Activated naive CD8-positive, alpha-beta T cell treated with anti-CD3 and anti-CD28 coated beads, Interleukin-2, amount 10 ng/mL, durations not matched to agents 7 days and 5 days (primary cell): ENCODE measurements at regions not wholly inside any gene's neighbourhood (a gene's known extent, or its start where the extent isn't known, plus 50 kb on each side); places are given as distances from the start of the nearest gene placed in this dataset.

Experiments
- ATAC-seq: fragments of 150-1000 bp; cut with Tn5 transposase; one replicate; pipeline ENCODE4 v1.10.0; 2021; ENCODE audit warnings: low read depth, moderate library complexity
- POLR2A ChIA-PET: fragments of 350-600 bp; sonication (Branson Sonifier 250); formaldehyde crosslinking; loops from one replicate; lab custom pipeline; 2021; ENCODE audit warnings: antibody characterized with exemption; lab: Charles Lee
- DNase-seq: peaks from one replicate; pipeline ENCODE4 v3.0.0; 2021
- H3K27ac Mint-ChIP-seq: one replicate; pipeline ENCODE4 v1.8.0; 2022; ENCODE audit warnings: mild to moderate bottlenecking, mixed read lengths
- H3K27me3 Mint-ChIP-seq: one replicate; pipeline ENCODE4 v1.8.0; 2022; ENCODE audit warnings: mild to moderate bottlenecking, moderate library complexity, mixed read lengths
- H3K36me3 Mint-ChIP-seq: one replicate; pipeline ENCODE4 v1.8.0; 2021; ENCODE audit warnings: mild to moderate bottlenecking, mixed read lengths
- H3K4me1 Mint-ChIP-seq: one replicate; pipeline ENCODE4 v1.8.0; 2021; ENCODE audit warnings: mixed read lengths
- H3K4me3 Mint-ChIP-seq: one replicate; pipeline ENCODE4 v1.8.0; 2022; ENCODE audit warnings: mild to moderate bottlenecking, moderate library complexity, mixed read lengths
- H3K9me3 Mint-ChIP-seq: one replicate; pipeline ENCODE4 v1.8.0; 2021; ENCODE audit warnings: mixed read lengths

- ATAC-seq (no peak), DNase-seq (no peak)
- H3K36me3 Mint-ChIP-seq: no peaks in the 10 kb centered on the region
- H3K4me1 Mint-ChIP-seq: no peaks in the 10 kb centered on the region
- POLR2A ChIA-PET: no interaction called here
- peaks cover 1% of the 10 kb centered on the region for H3K9me3 Mint-ChIP-seq
- H3K4me3 Mint-ChIP-seq: no peak overlapping the region
- no peaks in the 10 kb centered on the region for H3K27me3 Mint-ChIP-seq
- H3K27ac Mint-ChIP-seq: no peak overlapping the region
Observed at GRCh38 chrX:117215683-117216082, 752.9 kb upstream of the CT83 start.

- Mint-ChIP-seq H3K27me3 (no peaks in the 10 kb centered on the region), H3K27ac (no peak overlapping the region), H3K9me3 (no peaks in the 10 kb centered on the region), H3K4me3 (no peak overlapping the region), H3K4me1 (no peaks in the 10 kb centered on the region), H3K36me3 (no peaks in the 10 kb centered on the region)
- ATAC-seq (no peak), DNase-seq (no peak)
- POLR2A ChIA-PET: no interaction called here
Observed at GRCh38 chrX:117196481-117196880, 733.7 kb upstream of the CT83 start.

GRCh38 chrX:117147249-117147648 is 684.5 kb upstream of the CT83 start:
- H3K4me3 Mint-ChIP-seq: no peak overlapping the region
- H3K27me3 Mint-ChIP-seq: no peaks in the 10 kb centered on the region
- ATAC-seq: no peak
- H3K36me3 Mint-ChIP-seq: no peaks in the 10 kb centered on the region
- H3K9me3 Mint-ChIP-seq: no peaks in the 10 kb centered on the region
- no peak for DNase-seq
- POLR2A ChIA-PET: no interaction called here
- no peaks in the 10 kb centered on the region for H3K4me1 Mint-ChIP-seq
- no peak overlapping the region for H3K27ac Mint-ChIP-seq

- Mint-ChIP-seq H3K27ac (no peak overlapping the region), H3K36me3 (no peaks in the 10 kb centered on the region)
- no peak for ATAC-seq
Observed at GRCh38 chrX:117138070-117138469, 675.3 kb upstream of the CT83 start.

GRCh38 chrX:117134983-117135382 is 672.2 kb upstream of the CT83 start:
- ATAC-seq: no peak
- Mint-ChIP-seq H3K4me3 (no peak overlapping the region), H3K9me3 (peaks cover 1% of the 10 kb centered on the region), H3K36me3 (no peaks in the 10 kb centered on the region), H3K27me3 (no peaks in the 10 kb centered on the region), H3K27ac (no peak overlapping the region), H3K4me1 (no peaks in the 10 kb centered on the region)
- POLR2A ChIA-PET: no interaction called here
- no peak for DNase-seq

More at GRCh38 chrX:117138070-117138469, 675.3 kb upstream of the CT83 start:
- POLR2A ChIA-PET: no interaction called here
- Mint-ChIP-seq H3K4me3 (no peak overlapping the region), H3K27me3 (no peaks in the 10 kb centered on the region), H3K4me1 (no peaks in the 10 kb centered on the region), H3K9me3 (peaks cover 1% of the 10 kb centered on the region)
- no peak for DNase-seq

GRCh38 chrX:117120700-117121099 is 657.9 kb upstream of the CT83 start:
- H3K27me3 Mint-ChIP-seq: no peaks in the 10 kb centered on the region
- H3K36me3 Mint-ChIP-seq: no peaks in the 10 kb centered on the region
- no peak for ATAC-seq
- POLR2A ChIA-PET: no interaction called here
- no peaks in the 10 kb centered on the region for H3K4me1 Mint-ChIP-seq
- peaks cover 2% of the 10 kb centered on the region for H3K9me3 Mint-ChIP-seq
- H3K4me3 Mint-ChIP-seq: no peak overlapping the region
- DNase-seq: no peak
- no peak overlapping the region for H3K27ac Mint-ChIP-seq

GRCh38 chrX:117096528-117096927 is 633.8 kb upstream of the CT83 start:
- Mint-ChIP-seq H3K36me3 (no peaks in the 10 kb centered on the region), H3K4me3 (no peak overlapping the region), H3K4me1 (no peaks in the 10 kb centered on the region), H3K27ac (no peak overlapping the region), H3K9me3 (peaks cover 2% of the 10 kb centered on the region), H3K27me3 (no peaks in the 10 kb centered on the region)
- POLR2A ChIA-PET: no interaction called here
- DNase-seq (no peak), ATAC-seq (no peak)

- Mint-ChIP-seq H3K27ac (no peak overlapping the region), H3K4me3 (no peak overlapping the region), H3K36me3 (no peaks in the 10 kb centered on the region), H3K27me3 (no peaks in the 10 kb centered on the region), H3K4me1 (no peaks in the 10 kb centered on the region), H3K9me3 (peaks cover 2% of the 10 kb centered on the region)
- ATAC-seq (no peak), DNase-seq (no peak)
- POLR2A ChIA-PET: no interaction called here
Observed at GRCh38 chrX:117095393-117095792, 632.6 kb upstream of the CT83 start.

GRCh38 chrX:117094149-117094548 is 631.4 kb upstream of the CT83 start:
- no peak for DNase-seq
- H3K27ac Mint-ChIP-seq: no peak overlapping the region
- H3K4me1 Mint-ChIP-seq: no peaks in the 10 kb centered on the region
- H3K27me3 Mint-ChIP-seq: no peaks in the 10 kb centered on the region
- peaks cover 2% of the 10 kb centered on the region for H3K9me3 Mint-ChIP-seq
- H3K36me3 Mint-ChIP-seq: no peaks in the 10 kb centered on the region
- POLR2A ChIA-PET: no interaction called here
- H3K4me3 Mint-ChIP-seq: no peak overlapping the region
- no peak for ATAC-seq

- H3K36me3 Mint-ChIP-seq: no peaks in the 10 kb centered on the region
- H3K27ac Mint-ChIP-seq: no peak overlapping the region
- H3K4me1 Mint-ChIP-seq: no peaks in the 10 kb centered on the region
- H3K9me3 Mint-ChIP-seq: no peaks in the 10 kb centered on the region
- no peaks in the 10 kb centered on the region for H3K27me3 Mint-ChIP-seq
- DNase-seq (no peak), ATAC-seq (no peak)
- POLR2A ChIA-PET: no interaction called here
- no peak overlapping the region for H3K4me3 Mint-ChIP-seq
Observed at GRCh38 chrX:117093319-117093718, 630.5 kb upstream of the CT83 start.

GRCh38 chrX:117092641-117093040 is 629.9 kb upstream of the CT83 start:
- Mint-ChIP-seq H3K36me3 (no peaks in the 10 kb centered on the region), H3K27ac (no peak overlapping the region), H3K4me1 (no peaks in the 10 kb centered on the region), H3K27me3 (no peaks in the 10 kb centered on the region), H3K9me3 (no peaks in the 10 kb centered on the region), H3K4me3 (no peak overlapping the region)
- ATAC-seq (no peak), DNase-seq (no peak)
- POLR2A ChIA-PET: no interaction called here

GRCh38 chrX:117063224-117063623 is 600.4 kb upstream of the CT83 start:
- no peaks in the 10 kb centered on the region for H3K36me3 Mint-ChIP-seq
- POLR2A ChIA-PET: no interaction called here
- H3K4me3 Mint-ChIP-seq: no peak overlapping the region
- DNase-seq (no peak), ATAC-seq (no peak)
- no peaks in the 10 kb centered on the region for H3K4me1 Mint-ChIP-seq
- no peak overlapping the region for H3K27ac Mint-ChIP-seq
- H3K9me3 Mint-ChIP-seq: no peaks in the 10 kb centered on the region
- H3K27me3 Mint-ChIP-seq: no peaks in the 10 kb centered on the region

- no peak overlapping the region for H3K4me3 Mint-ChIP-seq
- no peak for DNase-seq
- no peak for ATAC-seq
- H3K36me3 Mint-ChIP-seq: no peaks in the 10 kb centered on the region
- no peaks in the 10 kb centered on the region for H3K9me3 Mint-ChIP-seq
- H3K27me3 Mint-ChIP-seq: no peaks in the 10 kb centered on the region
- no peak overlapping the region for H3K27ac Mint-ChIP-seq
- POLR2A ChIA-PET: no interaction called here
- no peaks in the 10 kb centered on the region for H3K4me1 Mint-ChIP-seq
Observed at GRCh38 chrX:117059848-117060247, 597.1 kb upstream of the CT83 start.

GRCh38 chrX:117053260-117053659 is 590.5 kb upstream of the CT83 start:
- no peaks in the 10 kb centered on the region for H3K27me3 Mint-ChIP-seq
- H3K4me1 Mint-ChIP-seq: no peaks in the 10 kb centered on the region
- POLR2A ChIA-PET: no interaction called here
- no peak overlapping the region for H3K27ac Mint-ChIP-seq
- H3K9me3 Mint-ChIP-seq: peaks cover 5% of the 10 kb centered on the region
- no peak overlapping the region for H3K4me3 Mint-ChIP-seq
- no peak for DNase-seq
- no peak for ATAC-seq
- H3K36me3 Mint-ChIP-seq: no peaks in the 10 kb centered on the region

GRCh38 chrX:117038918-117039440 is 576.2 kb upstream of the CT83 start:
- no peak overlapping the region for H3K4me3 Mint-ChIP-seq
- no peak overlapping the region for H3K27ac Mint-ChIP-seq
- DNase-seq: no peak
- peaks cover 1% of the 10 kb centered on the region for H3K9me3 Mint-ChIP-seq
- no peaks in the 10 kb centered on the region for H3K27me3 Mint-ChIP-seq
- ATAC-seq: no peak
- H3K4me1 Mint-ChIP-seq: no peaks in the 10 kb centered on the region
- POLR2A ChIA-PET: no interaction called here
- no peaks in the 10 kb centered on the region for H3K36me3 Mint-ChIP-seq
